ENCODE measurements at regions not wholly inside any gene's neighbourhood (a gene's known extent, or its start where the extent isn't known, plus 50 kb on each side); places are given as distances from the start of the nearest gene placed in this dataset.

DNA sequence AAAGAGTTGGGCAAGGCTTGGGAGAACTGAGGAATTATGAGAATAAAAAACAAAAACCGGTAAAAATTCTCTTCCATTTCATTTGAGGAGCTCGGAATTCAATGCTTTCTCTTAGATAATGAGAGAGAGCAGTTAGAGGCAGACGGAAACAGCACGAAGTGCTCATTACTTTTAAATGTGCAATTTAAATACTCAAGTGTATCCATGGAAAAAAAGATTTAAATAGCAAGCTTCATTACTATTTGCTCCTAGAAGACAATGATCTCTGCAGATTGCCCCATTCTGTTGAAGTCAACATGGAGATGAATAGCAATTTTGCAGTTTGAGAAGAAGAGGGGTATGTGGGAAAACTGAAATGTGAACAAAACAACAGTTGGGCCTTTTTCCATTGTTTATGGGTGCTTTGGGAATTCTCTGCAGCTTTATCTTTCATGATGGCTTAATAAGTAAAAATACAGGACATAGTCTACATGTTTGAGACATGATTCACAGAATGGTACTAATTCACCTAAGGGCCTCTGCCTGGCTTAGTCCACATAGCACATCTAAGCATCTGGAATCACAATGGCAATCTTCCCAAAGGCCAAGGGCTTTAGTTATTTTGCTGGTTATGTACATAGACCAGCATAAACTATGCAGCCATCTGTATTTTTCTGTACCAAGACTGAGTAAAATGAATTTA lies 512.7 kb upstream of the FAT1 start:
- peak; percentile 36 for DNase-seq (ENCODE audit: low spot score)

DNA sequence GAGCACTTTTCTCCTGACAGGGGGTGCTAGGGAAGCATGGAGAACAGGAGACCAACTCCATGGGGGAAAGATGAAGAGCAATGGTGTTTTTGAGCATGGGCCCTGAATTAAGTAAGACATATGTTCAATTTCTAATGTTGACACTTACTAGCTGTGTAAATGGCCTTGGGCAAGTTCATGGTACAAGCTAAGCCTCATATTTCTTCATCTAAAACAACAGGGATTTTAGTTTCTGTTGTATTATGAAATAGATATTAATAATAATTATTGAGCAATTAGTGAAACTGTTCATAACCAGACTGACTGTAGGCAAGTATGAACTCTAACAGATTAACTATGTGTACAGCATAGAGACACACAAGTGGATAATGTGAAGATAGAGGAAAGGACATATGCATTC lies 515.0 kb upstream of the FAT1 start:
- no peak for DNase-seq (ENCODE audit: low spot score)

DNA sequence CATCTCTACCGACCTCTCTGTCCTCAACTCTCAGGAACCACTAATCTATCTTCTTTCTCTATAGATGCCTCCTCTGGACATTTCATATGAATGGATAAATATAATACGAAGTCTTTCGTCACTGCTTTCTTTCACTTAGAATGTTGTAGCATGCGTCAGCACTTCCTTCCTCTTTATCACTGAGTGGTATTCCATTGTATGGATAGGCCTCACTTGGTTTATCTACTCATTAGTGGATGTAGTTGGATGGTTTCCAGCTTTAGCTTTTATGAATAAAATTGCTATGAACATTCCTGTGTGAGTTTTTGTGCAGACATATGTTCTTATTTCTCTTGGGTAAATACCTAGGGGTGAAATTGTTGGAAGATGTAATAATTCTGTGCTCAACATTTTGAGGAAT lies 528.2 kb upstream of the FAT1 start:
- DNase-seq (ENCODE audit: low spot score) = no peak

DNA sequence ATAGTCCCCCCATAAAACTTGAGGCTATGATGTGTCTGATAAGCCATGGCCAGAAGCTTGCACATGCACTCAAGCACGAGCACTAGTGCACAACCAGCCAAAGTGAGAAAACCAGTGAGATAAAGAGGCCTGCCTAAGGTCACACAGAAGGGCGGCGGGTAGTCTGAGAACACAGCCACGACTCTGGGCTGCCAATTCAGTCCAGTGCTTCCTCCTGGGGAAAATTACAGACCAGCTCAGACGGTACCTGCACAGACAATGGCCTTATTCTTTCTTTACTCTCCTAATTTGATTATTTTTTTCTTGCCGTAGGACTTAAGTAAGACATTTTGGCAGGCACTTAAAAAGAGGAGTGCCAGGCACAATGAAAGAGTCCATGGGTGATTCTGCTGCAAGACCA lies 533.2 kb upstream of the FAT1 start:
- DNase-seq (ENCODE audit: low spot score) = no peak

DNA sequence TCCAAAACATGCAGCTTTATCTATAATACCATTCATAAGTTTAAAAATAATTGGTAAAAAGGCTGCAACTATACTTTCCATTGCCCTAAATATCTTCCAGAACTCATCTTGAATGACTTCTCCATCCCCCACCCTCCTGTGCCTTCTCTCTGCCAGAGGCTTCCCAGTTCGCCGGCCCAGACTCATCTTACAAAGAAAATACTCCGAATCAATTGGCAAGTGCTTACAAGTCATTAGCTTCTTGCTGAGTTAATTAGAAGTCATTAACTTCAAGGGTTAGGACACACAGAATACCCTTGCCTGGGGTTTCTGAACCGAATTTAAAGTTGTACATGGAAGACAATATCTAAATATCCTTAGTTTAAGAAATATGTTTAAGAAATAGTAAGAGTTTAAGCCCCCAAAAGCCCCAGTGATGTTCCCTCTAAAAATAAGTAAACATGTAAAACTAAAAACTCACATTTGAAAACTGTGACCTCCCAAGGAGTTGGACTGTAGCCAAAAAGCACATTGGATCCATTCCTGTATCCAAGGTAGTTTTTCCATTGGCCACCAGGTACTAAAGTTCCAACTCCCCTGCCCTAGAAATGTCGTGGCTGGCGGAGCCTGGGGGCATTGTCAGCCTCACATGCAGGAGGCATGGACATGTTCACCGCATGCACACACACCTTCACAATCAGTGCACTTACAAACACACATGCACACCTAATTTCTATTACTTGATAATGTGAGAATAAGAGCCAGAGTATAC lies 535.2 kb upstream of the FAT1 start:
- no peak for DNase-seq (ENCODE audit: low spot score)

DNA sequence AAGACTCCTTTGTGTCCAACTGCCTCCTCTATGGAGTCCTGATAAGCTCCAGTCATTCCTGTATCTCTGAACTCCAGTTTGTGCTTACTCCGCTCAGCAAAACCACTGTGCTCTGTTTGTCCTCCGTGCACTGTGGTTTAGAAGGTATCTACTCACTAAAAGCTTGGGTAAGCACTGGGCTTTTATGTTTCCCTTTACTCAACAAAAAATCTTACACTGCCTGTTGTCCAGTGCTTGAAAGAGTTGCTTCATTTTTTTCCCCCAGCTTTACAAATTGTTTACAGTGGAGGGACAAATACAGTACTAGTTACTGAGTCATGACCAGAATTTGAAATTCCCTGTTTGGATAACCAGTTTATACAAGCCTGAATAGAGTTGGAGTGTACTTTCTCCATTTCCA lies 545.3 kb upstream of the FAT1 start:
- DNase-seq (ENCODE audit: low spot score) = peak; percentile 55

DNA sequence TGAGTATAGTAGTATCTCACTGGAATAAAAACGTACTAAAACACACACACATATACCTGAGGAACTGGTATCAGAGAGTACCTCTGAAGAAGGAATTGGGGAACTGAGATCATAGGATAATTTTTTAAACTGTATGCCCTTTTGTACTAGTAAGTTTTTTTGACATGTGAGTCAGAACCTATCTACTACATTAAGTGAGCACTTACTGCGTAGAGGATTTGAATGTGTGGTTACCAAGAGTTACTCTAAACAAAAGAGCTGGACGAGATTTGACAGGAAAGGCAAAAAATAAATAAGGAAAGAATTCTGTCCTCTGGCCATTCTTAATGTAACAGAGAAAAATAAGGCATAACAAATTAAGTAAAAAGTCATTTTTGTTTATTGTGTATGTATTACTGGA lies 546.5 kb upstream of the FAT1 start:
- DNase-seq (ENCODE audit: low spot score) = no peak

DNA sequence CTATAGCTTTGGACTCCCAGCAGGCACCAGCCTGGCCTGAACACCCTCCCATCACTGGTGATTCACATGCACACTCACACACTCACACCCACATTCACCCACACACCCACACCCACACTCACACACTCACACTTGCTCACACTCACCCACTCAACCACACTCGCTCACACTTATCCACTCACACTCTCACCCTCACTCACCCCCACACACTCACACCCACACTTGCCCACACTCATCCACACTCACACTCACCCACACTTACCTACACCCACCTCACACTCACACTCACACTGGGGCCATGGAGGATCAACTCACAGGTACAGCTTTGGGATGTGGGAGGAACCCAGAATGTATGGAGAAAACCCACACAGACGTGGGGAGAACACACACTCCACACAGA lies 548.2 kb upstream of the FAT1 start:
- no peak for DNase-seq (ENCODE audit: low spot score)

DNA sequence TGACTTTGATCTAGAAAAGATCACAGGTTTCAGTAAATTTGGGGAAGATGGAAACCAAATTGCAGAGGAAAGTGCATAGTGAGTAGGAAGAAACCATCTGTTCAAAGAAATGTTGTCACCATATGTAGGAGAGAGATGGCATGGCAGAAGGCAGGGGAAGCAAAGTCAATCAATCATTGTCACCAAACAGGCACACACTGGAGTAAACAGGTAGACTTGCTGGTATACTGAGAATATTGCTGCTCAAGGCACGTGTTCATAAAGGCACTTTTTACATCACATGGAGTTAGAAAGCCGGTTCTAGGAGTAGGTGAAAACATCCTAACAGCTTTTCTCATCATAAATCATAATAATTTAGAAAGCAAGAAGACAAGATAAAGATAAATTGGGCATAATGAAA lies 550.5 kb upstream of the FAT1 start:
- DNase-seq (ENCODE audit: low spot score) = no peak

DNA sequence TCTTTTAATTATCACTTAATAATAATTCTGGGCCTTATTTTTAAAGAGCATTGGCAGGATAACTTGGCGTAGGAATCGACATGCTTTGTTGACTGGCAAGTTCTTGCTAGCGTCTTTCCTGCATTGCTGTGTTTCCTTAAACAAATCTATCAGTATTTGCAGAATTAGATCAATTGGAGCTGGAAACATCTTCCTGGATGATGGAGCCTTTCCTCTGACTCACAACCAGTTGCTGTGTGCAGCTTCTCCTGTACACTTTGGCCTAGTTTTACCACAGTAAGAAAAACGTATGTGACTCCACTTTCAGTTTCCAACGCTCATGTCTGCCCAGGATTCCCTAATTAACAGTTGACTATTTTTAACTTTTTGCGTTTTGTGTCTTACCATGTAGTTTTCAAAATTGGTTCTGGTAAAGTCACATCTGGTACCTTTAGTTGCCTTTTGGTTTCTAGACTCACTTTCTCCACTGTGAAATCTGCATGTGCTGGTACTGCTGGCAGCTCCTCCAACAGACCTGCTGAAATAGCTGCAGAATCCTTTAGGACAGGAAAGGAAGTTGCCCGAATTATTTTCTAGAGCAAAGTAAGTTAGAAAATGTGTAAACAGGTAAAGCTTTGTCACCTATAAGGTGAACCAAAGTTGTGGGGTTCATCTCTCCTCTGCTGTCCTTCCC lies 553.2 kb upstream of the FAT1 start:
- DNase-seq (ENCODE audit: low spot score) = peak; percentile 36

DNA sequence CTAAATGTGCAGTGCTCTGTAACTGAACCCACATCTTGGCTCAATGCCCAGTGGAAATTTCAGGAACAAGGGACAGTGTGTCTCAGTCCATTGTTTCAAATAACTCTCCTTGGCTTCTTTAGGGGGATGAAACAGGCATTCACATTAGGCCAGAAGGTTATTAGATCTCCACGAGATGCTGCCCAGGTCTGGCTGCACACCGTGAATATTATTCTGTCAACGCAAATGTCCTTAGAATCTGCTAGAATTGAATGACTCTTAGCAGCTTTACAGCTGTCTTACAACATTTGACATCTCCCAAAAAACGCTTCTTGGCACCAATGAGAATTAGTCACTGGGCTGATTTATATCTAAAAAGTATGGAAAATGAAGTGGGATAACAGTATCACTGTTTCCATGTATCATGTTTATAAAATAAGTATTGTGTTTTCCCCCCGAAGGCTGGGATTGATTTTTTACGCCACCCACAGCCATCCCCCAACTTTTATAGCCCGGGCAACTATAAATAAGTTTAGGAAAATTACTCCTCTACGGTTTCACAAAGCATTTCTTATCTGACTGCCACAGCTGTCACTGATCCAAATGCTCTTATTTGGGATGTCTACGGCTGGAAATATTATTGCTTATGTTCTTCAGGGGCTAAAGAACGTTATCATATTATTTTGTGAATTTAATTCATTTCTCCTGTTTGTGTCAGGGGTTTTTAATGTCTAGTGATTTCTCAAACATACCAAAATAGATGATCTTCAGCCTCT lies 559.7 kb upstream of the FAT1 start:
- no peak for DNase-seq (ENCODE audit: low spot score)

DNA sequence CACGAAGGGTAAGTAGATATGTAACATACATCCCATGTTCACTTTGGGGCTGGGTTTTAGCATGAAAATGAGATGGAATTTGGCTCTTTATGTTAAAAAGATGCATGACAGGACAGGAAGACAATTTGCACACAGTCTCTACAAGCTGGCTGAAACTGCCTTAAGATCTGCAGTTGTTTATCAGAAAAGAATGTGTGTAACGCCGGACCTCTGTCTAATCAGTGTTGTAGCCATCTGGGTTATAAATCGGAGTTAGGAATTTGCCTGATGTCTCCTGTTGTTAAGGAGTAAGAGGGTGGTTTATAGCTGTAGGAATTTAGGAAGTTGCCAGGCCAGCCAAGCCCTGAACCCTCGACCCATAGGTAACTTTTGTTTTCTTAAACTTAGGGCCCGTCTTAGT lies 562.9 kb upstream of the FAT1 start:
- DNase-seq (ENCODE audit: low spot score) = peak; percentile 31

DNA sequence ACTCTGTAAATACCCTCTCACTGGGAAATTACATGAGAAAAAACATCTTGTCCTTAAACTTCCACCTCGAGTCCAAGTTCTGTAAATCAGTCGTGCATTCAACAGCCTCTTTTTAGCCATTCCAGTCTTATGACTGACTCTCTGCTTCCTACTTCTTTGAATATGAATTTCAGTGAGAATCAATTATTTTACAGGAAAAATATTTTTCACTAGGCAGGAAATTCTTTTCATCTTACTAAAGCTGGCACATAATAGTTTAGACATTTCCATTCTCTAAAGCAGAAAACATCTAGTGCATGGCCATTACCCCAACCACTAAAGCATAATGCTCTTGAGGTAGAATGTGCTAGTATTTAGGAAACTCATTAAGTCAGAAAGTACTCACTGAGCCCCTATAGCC lies 565.7 kb upstream of the FAT1 start:
- no peak for DNase-seq (ENCODE audit: low spot score)

DNA sequence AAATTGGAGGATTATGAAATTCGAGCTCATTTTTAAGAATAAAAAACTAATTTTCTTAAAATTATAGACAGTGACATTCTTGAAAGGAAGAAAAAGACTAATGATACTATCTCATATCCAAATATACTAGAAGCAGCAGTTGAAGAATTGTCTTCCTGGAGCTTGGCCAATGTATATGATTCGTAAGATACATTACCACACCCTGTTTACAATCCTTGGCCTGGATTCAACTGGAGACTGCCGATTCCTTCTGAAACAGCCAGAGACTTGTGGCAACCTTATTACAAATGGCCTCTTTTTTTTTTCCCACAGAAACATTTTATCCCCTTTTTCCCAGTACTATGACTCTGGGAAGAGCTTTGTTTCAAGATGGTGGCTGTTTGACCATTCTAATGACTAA lies 571.2 kb upstream of the FAT1 start:
- no peak for DNase-seq (ENCODE audit: low spot score)

DNA sequence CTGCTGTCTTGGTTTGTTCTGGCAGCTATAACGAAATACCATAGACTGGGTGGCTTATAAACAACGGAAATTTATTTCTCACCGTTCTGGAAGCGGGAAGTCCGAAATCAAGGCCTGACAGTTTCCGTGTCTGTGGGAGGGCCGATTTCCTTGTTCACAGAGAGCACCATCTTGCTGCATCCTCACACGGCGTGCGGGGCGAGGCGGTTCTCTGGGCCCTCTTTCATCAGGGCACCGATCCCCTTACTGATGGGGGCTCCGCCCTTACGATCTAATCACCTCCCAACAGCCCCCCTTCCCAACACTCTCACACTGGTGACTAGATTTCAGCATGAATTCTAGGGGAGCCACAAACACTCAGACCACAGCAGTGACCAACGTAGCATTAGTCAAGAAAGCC lies 578.3 kb upstream of the FAT1 start:
- no peak for DNase-seq (ENCODE audit: low spot score)

DNA sequence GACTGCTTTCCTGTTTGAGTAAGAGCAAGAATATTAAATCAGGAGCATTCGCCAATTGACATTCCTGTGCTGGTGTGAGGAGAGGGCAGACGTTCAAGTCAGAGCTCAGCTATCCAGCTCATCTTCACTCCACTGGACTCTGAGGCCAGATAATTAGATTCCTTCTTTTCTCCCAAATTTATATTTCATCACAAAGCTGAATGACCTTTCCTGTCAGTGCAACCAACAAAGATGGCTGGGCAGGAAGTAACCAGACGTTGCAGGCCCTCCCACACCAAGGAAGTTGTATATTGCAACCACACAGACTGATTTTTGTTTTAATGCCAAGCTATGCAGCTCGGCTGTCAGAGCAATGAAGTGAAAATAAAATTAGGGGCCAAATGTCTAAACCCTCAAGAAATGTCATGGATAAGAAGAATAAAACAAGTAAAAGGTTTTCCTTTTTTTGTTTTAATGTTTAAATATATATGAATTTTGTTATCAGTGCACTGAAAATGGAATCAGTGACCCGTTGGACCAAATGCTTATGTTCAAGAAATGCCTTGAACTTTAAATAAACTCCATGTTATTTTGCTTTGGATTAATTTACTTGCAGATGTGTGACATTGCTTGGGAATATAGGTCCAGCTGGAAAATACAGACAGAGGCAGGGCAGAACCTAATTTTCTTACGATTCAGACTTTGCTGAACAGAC lies 578.9 kb upstream of the FAT1 start:
- peak; percentile 24 for DNase-seq (ENCODE audit: low spot score)

DNA sequence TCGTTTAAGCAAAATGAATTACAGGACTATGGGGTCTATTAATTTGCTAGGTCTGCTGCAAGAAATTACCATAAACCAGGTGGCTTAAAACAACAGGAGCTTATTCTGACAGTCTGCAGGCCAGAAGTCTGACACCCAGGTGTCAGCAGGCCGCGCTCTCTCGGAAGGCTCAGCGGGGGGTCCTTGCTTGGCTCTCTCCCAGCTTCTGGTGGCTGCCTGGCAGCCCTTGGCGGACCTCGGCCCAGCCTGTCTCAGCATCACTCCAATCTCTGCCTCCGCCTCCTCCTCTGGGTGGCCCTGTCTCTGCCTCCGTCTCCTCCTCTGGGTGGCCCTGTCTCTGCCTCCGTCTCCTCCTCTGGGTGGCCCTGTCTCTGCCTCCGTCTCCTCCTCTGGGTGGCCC lies 580.5 kb upstream of the FAT1 start:
- DNase-seq (ENCODE audit: low spot score) = no peak

DNA sequence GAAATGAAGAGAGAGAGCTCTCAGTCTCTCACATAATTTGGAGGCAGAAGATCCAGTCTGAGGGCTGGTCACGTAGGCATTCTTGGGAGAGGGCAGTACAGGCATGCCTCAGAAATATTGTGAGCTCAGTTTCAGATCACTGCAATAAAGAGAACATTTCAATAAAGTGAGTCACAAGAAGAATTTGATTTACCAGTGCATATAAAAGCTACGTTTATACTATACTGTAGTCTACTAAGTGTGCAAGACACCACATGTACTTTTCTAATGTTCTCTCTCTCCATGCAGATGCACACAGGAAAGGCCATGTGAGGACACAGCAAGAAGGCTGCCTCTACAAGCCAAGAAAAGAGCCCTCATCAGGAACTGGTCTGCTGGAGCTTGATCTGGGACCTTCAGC lies 583.5 kb upstream of the FAT1 start:
- DNase-seq (ENCODE audit: low spot score) = no peak

DNA sequence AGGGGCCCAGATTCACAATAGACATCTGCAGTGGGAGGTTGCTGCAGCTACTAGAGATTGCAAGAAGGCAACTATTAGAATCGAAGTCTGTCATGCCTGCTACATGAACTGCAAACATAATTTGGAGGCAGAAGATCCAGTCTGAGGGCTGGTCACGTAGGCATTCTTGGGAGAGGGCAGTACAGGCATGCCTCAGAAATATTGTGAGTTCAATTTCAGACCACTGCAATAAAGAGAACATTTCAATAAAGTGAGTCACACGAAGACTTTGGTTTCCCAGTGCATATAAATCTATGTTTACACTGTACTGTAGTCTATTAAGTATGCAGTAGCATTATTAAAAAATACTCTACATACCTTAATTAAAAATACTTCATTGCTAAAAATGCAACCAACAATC lies 585.8 kb upstream of the FAT1 start:
- DNase-seq (ENCODE audit: low spot score) = no peak

DNA sequence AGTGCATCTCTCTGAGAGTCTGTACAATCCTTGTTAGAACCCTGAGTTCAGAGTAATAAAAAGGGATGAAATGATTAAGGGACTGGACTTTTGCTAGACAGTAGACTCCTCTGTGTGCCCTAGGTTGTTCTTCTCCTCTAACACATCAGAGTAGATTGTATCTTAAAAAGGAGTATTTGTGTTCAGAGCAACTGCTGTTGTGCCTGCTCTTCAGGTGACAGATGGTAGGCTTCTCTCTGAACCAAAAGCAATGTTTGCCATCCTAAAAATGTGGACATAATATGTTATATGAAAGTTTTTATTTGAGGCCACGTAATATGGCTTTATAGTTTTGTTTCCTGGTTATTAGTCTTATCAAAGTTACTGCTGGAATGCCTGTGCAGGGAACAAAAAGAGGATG lies 588.6 kb upstream of the FAT1 start:
- no peak for DNase-seq (ENCODE audit: low spot score)

DNA sequence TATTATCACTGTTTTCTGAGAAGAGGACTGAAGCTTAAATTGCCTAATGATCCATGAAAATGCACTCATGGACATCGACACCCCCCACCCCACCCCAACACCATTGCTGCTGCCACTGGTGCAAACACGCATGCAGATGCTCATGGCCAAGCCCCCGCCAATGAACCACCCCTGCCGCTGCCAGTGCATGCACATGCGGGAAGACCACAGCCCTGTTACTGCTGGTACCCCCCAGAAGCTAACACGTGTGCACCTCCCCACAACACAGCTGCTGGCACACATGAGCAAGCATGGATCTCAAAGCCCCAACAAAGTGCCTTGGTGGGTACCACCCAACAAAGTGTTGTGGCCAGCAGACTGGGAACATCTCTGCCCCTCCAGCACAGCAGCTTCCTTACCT lies 594.1 kb upstream of the FAT1 start:
- DNase-seq (ENCODE audit: low spot score) = no peak

DNA sequence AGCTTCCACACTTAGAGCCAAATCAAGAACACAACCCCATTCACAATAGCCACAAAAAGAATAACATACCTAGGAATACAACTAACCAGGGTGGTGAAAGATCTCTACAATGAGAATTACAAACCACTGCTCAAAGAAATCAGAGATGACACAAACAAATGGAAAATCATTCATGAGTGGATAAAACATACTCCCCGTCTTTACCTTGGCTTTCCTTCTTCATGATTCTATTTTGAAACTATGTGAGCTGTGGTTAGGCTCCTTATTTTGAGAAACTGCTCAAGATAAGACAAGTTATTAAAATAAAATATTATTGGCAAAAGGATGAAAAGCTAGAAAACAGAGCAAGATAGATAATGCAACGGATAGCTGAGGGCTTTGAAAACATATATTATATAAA lies 598.1 kb upstream of the FAT1 start:
- no peak for DNase-seq (ENCODE audit: low spot score)

Data from AG08396 (cell line).